ENCODE measurements at regions not wholly inside any gene's neighbourhood (a gene's known extent, or its start where the extent isn't known, plus 50 kb on each side); places are given as distances from the start of the nearest gene placed in this dataset.
A peak's percentile ranks its signal among the peaks of the same experiment; 100 is the strongest.

DNA sequence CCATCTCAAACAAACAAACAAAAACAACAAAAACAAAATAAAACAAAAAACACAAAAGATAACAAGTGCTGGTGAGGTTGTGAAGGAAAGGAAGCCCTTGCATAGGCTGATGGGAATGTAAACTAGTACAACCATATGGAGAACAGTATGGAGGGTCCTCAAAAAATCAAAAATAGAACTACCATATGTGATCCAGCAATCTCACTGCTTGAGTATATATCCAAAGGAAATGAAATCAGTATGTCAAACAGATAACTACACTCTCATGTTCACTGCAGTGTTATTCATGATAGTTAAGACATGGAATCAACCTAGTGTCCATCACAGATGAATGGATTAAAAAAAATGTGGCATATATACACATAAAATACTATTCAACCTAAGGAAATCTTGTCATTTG is 395.7 kb upstream of the SLC24A2 start:
- no peak overlapping the region for H2BK120ac ChIP-seq (ENCODE audit: low read depth, low read length)
- H2AK5ac ChIP-seq (ENCODE audit: low read length) = no peak overlapping the region
- no peak overlapping the region for H3K4ac ChIP-seq (ENCODE audit: low read depth, low read length)
- no peaks in the 10 kb centered on the region for H3K79me1 ChIP-seq (ENCODE audit: low read length)
- H2BK5ac ChIP-seq (ENCODE audit: low read length) = no peak overlapping the region
- H3K4me3 ChIP-seq (ENCODE audit: low read length) = no peak overlapping the region
- H3K18ac ChIP-seq (ENCODE audit: low read length) = no peak overlapping the region
- no peak overlapping the region for H3K56ac ChIP-seq (ENCODE audit: low read length)
- no peak overlapping the region for H3K4me2 ChIP-seq (ENCODE audit: low read length)
- no peaks in the 10 kb centered on the region for H3K27me3 ChIP-seq (ENCODE audit: insufficient read depth, low read length, poor library complexity)
- H3K23ac ChIP-seq (ENCODE audit: low read length) = no peak overlapping the region
- no peaks in the 10 kb centered on the region for H3K4me1 ChIP-seq (ENCODE audit: control insufficient read depth, low read depth, low read length)
- H3K36me3 ChIP-seq (ENCODE audit: control insufficient read depth, insufficient read depth, low read length) = no peaks in the 10 kb centered on the region
- H4K8ac ChIP-seq (ENCODE audit: low read depth, low read length) = no peak overlapping the region
- H3K9ac ChIP-seq (ENCODE audit: low read length) = no peak overlapping the region
- no peak overlapping the region for H4K5ac ChIP-seq (ENCODE audit: low read length)
- DNase-seq = no peak
- H3K27ac ChIP-seq (ENCODE audit: low read depth, low read length) = no peak overlapping the region
- no peaks in the 10 kb centered on the region for H3K79me2 ChIP-seq (ENCODE audit: control insufficient read depth, insufficient read depth, low read length)
- no peak overlapping the region for H2BK15ac ChIP-seq (replicated peaks; ENCODE audit: low read depth)

DNA sequence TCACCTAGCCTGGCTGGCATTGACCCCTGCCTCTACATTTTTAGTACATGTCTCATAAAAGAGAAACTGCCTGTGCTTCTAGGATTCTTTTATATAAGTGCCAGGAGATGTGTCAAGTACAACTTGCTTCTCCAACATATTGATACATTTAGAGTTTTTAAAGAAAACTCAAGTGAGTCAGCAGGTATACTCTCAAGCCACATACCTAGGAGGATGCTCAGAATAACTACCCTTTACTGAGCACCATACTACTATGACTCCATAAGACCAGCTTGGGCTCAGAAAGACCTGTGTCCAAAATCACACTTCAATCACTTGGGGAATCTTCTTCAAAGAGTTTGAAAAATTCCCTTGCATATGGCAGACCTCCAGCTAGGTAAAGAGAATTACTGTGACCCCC is 389.8 kb upstream of the SLC24A2 start:
- H2BK5ac ChIP-seq (ENCODE audit: low read length) = no peak overlapping the region
- H3K4me3 ChIP-seq (ENCODE audit: low read length) = no peak overlapping the region
- no peaks in the 10 kb centered on the region for H3K4me1 ChIP-seq (ENCODE audit: control insufficient read depth, low read depth, low read length)
- no peak overlapping the region for H4K5ac ChIP-seq (ENCODE audit: low read length)
- no peak overlapping the region for H2BK15ac ChIP-seq (replicated peaks; ENCODE audit: low read depth)
- no peak overlapping the region for H2AK5ac ChIP-seq (ENCODE audit: low read length)
- H3K4ac ChIP-seq (ENCODE audit: low read depth, low read length) = no peak overlapping the region
- peak overlapping the region; percentile 28 for H2BK120ac ChIP-seq (ENCODE audit: low read depth, low read length)
- no peak for DNase-seq
- H3K4me2 ChIP-seq (ENCODE audit: low read length) = no peak overlapping the region
- no peak overlapping the region for H3K18ac ChIP-seq (ENCODE audit: low read length)
- no peak overlapping the region for H3K23ac ChIP-seq (ENCODE audit: low read length)
- no peaks in the 10 kb centered on the region for H3K36me3 ChIP-seq (ENCODE audit: control insufficient read depth, insufficient read depth, low read length)
- H4K8ac ChIP-seq (ENCODE audit: low read depth, low read length) = no peak overlapping the region
- no peaks in the 10 kb centered on the region for H3K79me1 ChIP-seq (ENCODE audit: low read length)
- no peak overlapping the region for H3K9ac ChIP-seq (ENCODE audit: low read length)
- no peak overlapping the region for H3K27ac ChIP-seq (ENCODE audit: low read depth, low read length)
- H3K56ac ChIP-seq (ENCODE audit: low read length) = no peak overlapping the region
- H3K27me3 ChIP-seq (ENCODE audit: insufficient read depth, low read length, poor library complexity) = no peaks in the 10 kb centered on the region
- H3K79me2 ChIP-seq (ENCODE audit: control insufficient read depth, insufficient read depth, low read length) = no peaks in the 10 kb centered on the region

DNA sequence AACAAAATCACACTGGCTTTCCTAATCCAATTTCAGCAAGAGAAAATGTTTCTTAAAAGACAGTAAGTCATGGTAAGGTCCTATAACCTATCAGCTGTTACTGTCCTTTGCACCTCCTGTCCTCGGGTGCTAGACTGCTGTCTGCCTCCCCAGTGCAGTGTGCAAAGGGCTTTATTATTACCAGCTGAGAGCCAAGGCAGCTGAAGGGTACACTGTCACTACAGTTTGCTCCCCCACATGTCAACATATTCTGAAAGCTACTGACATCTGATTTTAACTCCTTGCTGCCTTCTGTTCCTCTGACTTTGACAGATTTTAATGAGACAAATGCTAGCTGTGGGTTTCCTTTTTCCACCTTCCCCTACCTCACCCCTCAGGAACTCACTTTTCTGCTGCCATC is 389.4 kb upstream of the SLC24A2 start:
- no peak overlapping the region for H4K8ac ChIP-seq (ENCODE audit: low read depth, low read length)
- no peak overlapping the region for H3K9ac ChIP-seq (ENCODE audit: low read length)
- H3K56ac ChIP-seq (ENCODE audit: low read length) = no peak overlapping the region
- DNase-seq = peak; percentile 8
- no peaks in the 10 kb centered on the region for H3K36me3 ChIP-seq (ENCODE audit: control insufficient read depth, insufficient read depth, low read length)
- no peak overlapping the region for H2AK5ac ChIP-seq (ENCODE audit: low read length)
- no peaks in the 10 kb centered on the region for H3K79me1 ChIP-seq (ENCODE audit: low read length)
- peak overlapping the region; percentile 81 for H3K23ac ChIP-seq (ENCODE audit: low read length)
- H2BK5ac ChIP-seq (ENCODE audit: low read length) = no peak overlapping the region
- no peak overlapping the region for H2BK15ac ChIP-seq (replicated peaks; ENCODE audit: low read depth)
- H3K27ac ChIP-seq (ENCODE audit: low read depth, low read length) = no peak overlapping the region
- no peak overlapping the region for H4K5ac ChIP-seq (ENCODE audit: low read length)
- H3K4me1 ChIP-seq (ENCODE audit: control insufficient read depth, low read depth, low read length) = no peaks in the 10 kb centered on the region
- no peaks in the 10 kb centered on the region for H3K27me3 ChIP-seq (ENCODE audit: insufficient read depth, low read length, poor library complexity)
- no peaks in the 10 kb centered on the region for H3K79me2 ChIP-seq (ENCODE audit: control insufficient read depth, insufficient read depth, low read length)
- H3K4me3 ChIP-seq (ENCODE audit: low read length) = no peak overlapping the region
- no CpG with 5 or more reads among the region's 1 CpG for WGBS (ENCODE audit: extremely low coverage, insufficient coverage, low lambda C conversion rate)
- H2BK120ac ChIP-seq (ENCODE audit: low read depth, low read length) = peak overlapping the region; percentile 28
- H3K4ac ChIP-seq (ENCODE audit: low read depth, low read length) = no peak overlapping the region
- H3K18ac ChIP-seq (ENCODE audit: low read length) = no peak overlapping the region
- H3K4me2 ChIP-seq (ENCODE audit: low read length) = no peak overlapping the region

DNA sequence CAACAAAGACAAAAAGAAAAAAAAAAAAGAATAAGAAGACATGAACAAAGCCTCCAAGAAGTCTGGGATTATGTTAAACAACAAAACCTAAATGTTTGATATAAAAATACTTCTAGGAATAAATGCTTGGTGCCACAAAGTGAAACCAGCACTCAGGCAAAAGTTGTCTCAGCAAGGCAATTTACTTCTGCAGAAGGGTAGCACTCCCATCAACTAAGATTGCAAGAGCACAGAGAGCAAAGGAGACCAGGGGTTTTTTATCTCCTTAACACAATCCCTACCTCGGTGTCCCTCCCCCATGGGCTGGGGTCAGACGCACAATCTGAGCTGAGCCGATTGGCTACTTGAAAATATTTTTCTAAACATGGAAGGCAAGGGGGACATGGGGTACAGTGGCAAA is 381.3 kb upstream of the SLC24A2 start:
- Histone ChIP-seq H3K9ac (ENCODE audit: low read length) (no peak overlapping the region), H3K79me2 (ENCODE audit: control insufficient read depth, insufficient read depth, low read length) (no peaks in the 10 kb centered on the region), H3K4me3 (ENCODE audit: low read length) (no peak overlapping the region), H3K79me1 (ENCODE audit: low read length) (no peaks in the 10 kb centered on the region), H3K27me3 (ENCODE audit: insufficient read depth, low read length, poor library complexity) (no peaks in the 10 kb centered on the region), H3K4me1 (ENCODE audit: control insufficient read depth, low read depth, low read length) (no peaks in the 10 kb centered on the region), H4K8ac (ENCODE audit: low read depth, low read length) (no peak overlapping the region), H4K5ac (ENCODE audit: low read length) (no peak overlapping the region), H3K4me2 (ENCODE audit: low read length) (no peak overlapping the region), H3K4ac (ENCODE audit: low read depth, low read length) (no peak overlapping the region), H3K18ac (ENCODE audit: low read length) (no peak overlapping the region), H2BK5ac (ENCODE audit: low read length) (no peak overlapping the region), H3K56ac (ENCODE audit: low read length) (no peak overlapping the region), H2BK15ac (replicated peaks; ENCODE audit: low read depth) (no peak overlapping the region), H2AK5ac (ENCODE audit: low read length) (no peak overlapping the region), H3K23ac (ENCODE audit: low read length) (no peak overlapping the region), H3K36me3 (ENCODE audit: control insufficient read depth, insufficient read depth, low read length) (no peaks in the 10 kb centered on the region), H3K27ac (ENCODE audit: low read depth, low read length) (no peak overlapping the region), H2BK120ac (ENCODE audit: low read depth, low read length) (no peak overlapping the region)
- no peak for DNase-seq
- WGBS (ENCODE audit: extremely low coverage, insufficient coverage, low lambda C conversion rate) = no CpG with 5 or more reads among the region's 3 CpGs

DNA sequence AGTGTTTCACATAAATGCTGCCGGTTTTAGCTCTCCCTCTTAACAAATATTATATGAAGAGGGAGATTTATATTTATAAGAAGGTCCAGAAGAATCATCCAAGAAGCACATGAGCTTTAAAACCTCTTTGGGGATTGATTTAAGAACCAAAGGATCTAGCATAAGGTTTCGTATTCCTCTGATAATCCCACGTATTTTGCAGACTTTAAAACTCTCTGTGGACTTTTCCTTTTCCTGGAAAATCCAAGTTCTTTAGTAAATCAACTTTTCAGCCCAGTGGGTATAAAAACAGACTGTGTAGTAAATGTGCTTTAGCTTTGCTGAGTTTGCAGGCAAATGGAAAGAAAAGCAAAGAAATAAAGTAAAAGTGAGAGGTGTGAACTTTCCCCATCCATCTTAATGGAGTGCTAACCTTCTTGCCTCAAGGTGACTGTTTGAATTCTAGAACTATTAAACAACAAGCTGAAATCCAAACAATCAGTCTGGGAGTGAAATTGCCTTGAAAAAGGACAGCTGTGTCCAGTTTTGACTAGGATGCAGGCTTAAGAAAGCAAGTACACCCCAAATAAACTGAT is 363.4 kb upstream of the SLC24A2 start:
- Histone ChIP-seq H3K4ac (ENCODE audit: low read depth, low read length) (no peak overlapping the region), H3K23ac (ENCODE audit: low read length) (no peak overlapping the region), H3K9ac (ENCODE audit: low read length) (no peak overlapping the region), H3K27me3 (ENCODE audit: insufficient read depth, low read length, poor library complexity) (no peaks in the 10 kb centered on the region), H3K79me2 (ENCODE audit: control insufficient read depth, insufficient read depth, low read length) (no peaks in the 10 kb centered on the region), H4K5ac (ENCODE audit: low read length) (no peak overlapping the region), H2BK15ac (replicated peaks; ENCODE audit: low read depth) (no peak overlapping the region), H3K79me1 (ENCODE audit: low read length) (no peaks in the 10 kb centered on the region), H3K27ac (ENCODE audit: low read depth, low read length) (no peak overlapping the region), H3K36me3 (ENCODE audit: control insufficient read depth, insufficient read depth, low read length) (no peaks in the 10 kb centered on the region), H3K4me2 (ENCODE audit: low read length) (no peak overlapping the region), H3K4me3 (ENCODE audit: low read length) (no peak overlapping the region), H3K18ac (ENCODE audit: low read length) (no peak overlapping the region), H2BK5ac (ENCODE audit: low read length) (no peak overlapping the region), H2BK120ac (ENCODE audit: low read depth, low read length) (no peak overlapping the region), H3K56ac (ENCODE audit: low read length) (no peak overlapping the region), H2AK5ac (ENCODE audit: low read length) (no peak overlapping the region), H3K4me1 (ENCODE audit: control insufficient read depth, low read depth, low read length) (no peaks in the 10 kb centered on the region), H4K8ac (ENCODE audit: low read depth, low read length) (no peak overlapping the region)
- DNase-seq = no peak
- no CpG with 5 or more reads among the region's 3 CpGs for WGBS (ENCODE audit: extremely low coverage, insufficient coverage, low lambda C conversion rate)

DNA sequence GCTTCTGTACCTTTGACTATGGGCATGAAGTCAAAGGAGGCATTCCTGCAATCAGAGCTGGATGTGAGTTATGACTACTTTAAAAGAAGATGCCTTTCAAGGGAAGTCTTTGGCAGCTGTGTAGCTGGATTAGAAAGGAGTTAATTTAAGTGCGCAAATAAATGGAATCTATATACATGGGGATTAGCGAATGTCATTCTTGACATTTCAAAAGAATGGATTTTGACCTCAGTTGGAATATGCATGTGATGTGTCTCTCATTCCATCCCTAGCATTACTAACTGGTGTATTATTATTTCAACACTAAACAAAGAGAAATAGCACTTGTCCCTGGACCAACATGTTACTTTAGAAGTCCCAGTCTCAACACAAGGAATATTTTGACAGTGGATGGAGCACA is 359.6 kb upstream of the SLC24A2 start:
- Histone ChIP-seq H4K8ac (ENCODE audit: low read depth, low read length) (no peak overlapping the region), H4K5ac (ENCODE audit: low read length) (no peak overlapping the region), H3K4me3 (ENCODE audit: low read length) (no peak overlapping the region), H3K27me3 (ENCODE audit: insufficient read depth, low read length, poor library complexity) (no peaks in the 10 kb centered on the region), H3K79me1 (ENCODE audit: low read length) (no peaks in the 10 kb centered on the region), H2BK5ac (ENCODE audit: low read length) (no peak overlapping the region), H3K27ac (ENCODE audit: low read depth, low read length) (no peak overlapping the region), H2BK120ac (ENCODE audit: low read depth, low read length) (no peak overlapping the region), H2AK5ac (ENCODE audit: low read length) (no peak overlapping the region), H3K4me2 (ENCODE audit: low read length) (no peak overlapping the region), H3K23ac (ENCODE audit: low read length) (no peak overlapping the region), H3K79me2 (ENCODE audit: control insufficient read depth, insufficient read depth, low read length) (no peaks in the 10 kb centered on the region), H3K36me3 (ENCODE audit: control insufficient read depth, insufficient read depth, low read length) (no peaks in the 10 kb centered on the region), H2BK15ac (replicated peaks; ENCODE audit: low read depth) (no peak overlapping the region), H3K18ac (ENCODE audit: low read length) (no peak overlapping the region), H3K9ac (ENCODE audit: low read length) (no peak overlapping the region), H3K4me1 (ENCODE audit: control insufficient read depth, low read depth, low read length) (no peaks in the 10 kb centered on the region), H3K56ac (ENCODE audit: low read length) (no peak overlapping the region), H3K4ac (ENCODE audit: low read depth, low read length) (no peak overlapping the region)
- no peak for DNase-seq
- no CpG with 5 or more reads among the region's 2 CpGs for WGBS (ENCODE audit: extremely low coverage, insufficient coverage, low lambda C conversion rate)

All from mesendoderm (in vitro differentiated cells).